Heart left ventricle (tissue), 16 donors: ENCODE measurements at regions not wholly inside any gene's neighbourhood (a gene's known extent, or its start where the extent isn't known, plus 50 kb on each side); places are given as distances from the start of the nearest gene placed in this dataset.

ENCODE experiments used
- ATAC-seq, 4 donors: fragments of 200-7000 bp; cut with Tn5 transposase; one replicate each; pipeline ENCODE4 v1.9.1; 2020 to 2022; ENCODE audit warnings: moderate library complexity in 4 of 4, mild to moderate bottlenecking in 3 of 4, moderate number of reproducible peaks in 1 of 4
- DNase-seq, 5 donors: peaks; one replicate each; pipeline ENCODE4 v3.0.0-alpha.2; 2020
- H3K27ac ChIP-seq, 12 donors: fragments of 200-600 bp; sonication (generic) in 4 of 12; one replicate each; pipeline versions ENCODE4 v1.5.0 to v1.8.0; 2016 to 2022; ENCODE audit warnings: mild to moderate bottlenecking in 2 of 12
- H3K27me3 ChIP-seq, 9 donors: fragments of 200-600 bp; sonication (generic) in 2 of 9; one replicate each; pipeline versions ENCODE4 v1.5.1 to v1.8.0; 2016 to 2022; ENCODE audit warnings: mild to moderate bottlenecking in 3 of 9
- H3K36me3 ChIP-seq, 9 donors: fragments of 200-600 bp; sonication (generic) in 2 of 9; one replicate each; pipeline versions ENCODE4 v1.5.0 to v1.8.0; 2018 to 2022; ENCODE audit warnings: mild to moderate bottlenecking in 2 of 9
- H3K4me1 ChIP-seq, 12 donors: fragments of 200-600 bp; sonication (generic) in 4 of 12; one replicate each; pipeline versions ENCODE4 v1.5.0 to v1.8.0; 2016 to 2022; ENCODE audit warnings: mild to moderate bottlenecking in 3 of 12
- H3K4me3 ChIP-seq, 12 donors: fragments of 200-600 bp; sonication (generic) in 4 of 12; one replicate each; pipeline versions ENCODE4 v1.5.0 to v1.8.0; 2017 to 2022; ENCODE audit warnings: mild to moderate bottlenecking in 9 of 12, moderate library complexity in 4 of 12
- H3K9me3 ChIP-seq, 12 donors: fragments of 200-600 bp; sonication (generic) in 4 of 12; one replicate each; pipeline versions ENCODE4 v1.5.0 to v1.8.0; 2016 to 2022; ENCODE audit warnings: mild to moderate bottlenecking in 1 of 12
- POLR2A ChIP-seq, 2 donors: fragments of 450-650 bp; IDR thresholded peaks; one replicate each; pipeline ENCODE4 v1.6.1; 2017; ENCODE audit warnings: antibody characterized with exemption in 2 of 2, mild to moderate bottlenecking in 2 of 2, moderate library complexity in 2 of 2
- whole genome bisulfite sequencing, 4 donors: extraction: QIAGEN DNeasy Blood & Tissue Kit in 2 of 4; methylation state at CpG; one replicate each; pipeline versions ENCODE4 v1.1.5 to v1.1.7; 2013 to 2018; 5-methylcytosine and 5-hydroxymethylcytosine counted together
- intact Hi-C, 10 donors: fragments of 100-400 bp; cut with DNase I; formaldehyde crosslinking; loops; one replicate each; pipeline versions ENCODE4 v1.11.1 to v1.14.2; 2022
- TF ChIP-seq, protein P1 (sequence below), 12 donors: fragments of 200-600 bp; sonication (generic) in 4 of 12; IDR thresholded peaks; one replicate each; pipeline versions ENCODE4 v1.5.0 to v1.8.0; 2018 to 2022; ENCODE audit warnings: antibody characterized with exemption in 12 of 12, mild to moderate bottlenecking in 5 of 12
- donor health status: ischemic (EF 13 %, LVEDD 7.1; RV severe dilation, severe dysfunction).
- donor health status: healthy with polysubstance abuse.
- donor health status: DM: no; HTN: yes; CAD: no.
- donor health status: DM: no; HTN: no; CAD: no.
- donor health status: ischemic (EF 25% LVEDD 6.9; RV normal size, moderate dysfunction).
- donor health status: ischemic (EF 25% LVEDD 5.7; RV mildly dilated, moderate dysfunction).
- donor health status: healthy.
- donor health status: DM: yes; HTN: yes; CAD: no.
- donor health status: ischemic (EF 35%, LVEDD 5.7; RV mildly dilated, moderate dysfunction).
- donor health status: nonischemic (EF 11% LVEDD 7.7; RV severe dilation, severe dysfunction).
- donor health status: DM: yes; HTN: yes; CAD: no.
- donor health status: PGD.
- donor health status: ischemic (EF 29% LVEDD 5.4; RV normal size, mild dysfunction).
- donor health status: nonischemic (EF 23%, LVEDD 6.1; RV moderate dilation, normal function).

DNA sequence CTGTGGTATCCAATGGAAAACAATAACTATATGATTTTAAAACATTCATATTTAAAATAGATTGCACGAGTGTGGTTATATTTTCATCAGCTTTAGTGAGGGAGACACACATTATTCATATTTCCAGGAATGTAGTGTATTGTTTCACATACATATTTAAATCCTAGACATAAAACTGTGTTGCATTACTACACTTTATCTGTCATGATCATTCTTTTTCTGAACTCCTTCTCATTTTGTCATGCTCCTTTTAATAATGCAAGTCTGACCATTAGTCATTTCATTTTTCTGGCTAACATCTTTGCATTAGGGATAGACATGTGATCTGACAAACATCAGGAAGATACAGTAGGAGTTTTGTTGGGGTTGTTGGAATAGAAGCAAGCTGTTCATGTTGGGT is 1382.7 kb downstream of the PCDH7 start:
- TF ChIP-seq POLR2A (IDR thresholded peaks at IDR 0.05), result no peak
- Histone ChIP-seq H3K4me3 (no peak overlapping the region), H3K36me3 (no peaks in the 10 kb centered on the region), H3K4me1 (no peaks in the 10 kb centered on the region), H3K27ac (no peak overlapping the region), H3K9me3 (no peaks in the 10 kb centered on the region), H3K27me3 (no peaks in the 10 kb centered on the region)
- intact Hi-C loops, result no loop called here
- DNase-seq (no peak), ATAC-seq (no peak)
- 36 to 50% (median 48%) methylated on average over 1 of the region's 1 CpG for WGBS, 4 donors

DNA sequence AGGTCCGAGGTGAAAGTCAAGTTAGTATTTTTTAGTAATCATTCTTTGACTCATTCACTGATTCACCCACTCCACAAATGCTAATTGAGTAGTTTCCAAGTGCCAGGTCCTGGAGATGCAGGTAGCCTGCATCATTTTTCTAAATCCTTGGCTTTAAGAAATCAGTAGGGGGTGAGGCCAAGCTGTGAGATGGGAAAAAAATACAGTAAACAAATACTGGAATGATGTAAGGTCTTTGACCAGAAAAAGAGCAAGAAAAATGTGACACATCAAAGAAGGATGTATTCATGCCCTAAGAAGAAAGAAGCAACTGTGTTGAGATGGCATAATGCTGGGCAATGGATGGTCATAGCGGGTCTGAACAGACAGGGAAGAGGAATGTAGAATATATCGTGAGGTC is 1386.6 kb downstream of the PCDH7 start:
- ATAC-seq (no peak), DNase-seq (no peak)
- WGBS, 4 donors, result 75 to 87% (median 82%) methylated on average over 3 of the region's 3 CpGs
- Histone ChIP-seq H3K4me3 (no peak overlapping the region), H3K27ac (no peak overlapping the region), H3K36me3 (no peaks in the 10 kb centered on the region), H3K4me1 (no peaks in the 10 kb centered on the region), H3K27me3 (no peaks in the 10 kb centered on the region), H3K9me3 (no peaks in the 10 kb centered on the region)
- intact Hi-C loops, result no loop called here
- TF ChIP-seq, protein P1, sequence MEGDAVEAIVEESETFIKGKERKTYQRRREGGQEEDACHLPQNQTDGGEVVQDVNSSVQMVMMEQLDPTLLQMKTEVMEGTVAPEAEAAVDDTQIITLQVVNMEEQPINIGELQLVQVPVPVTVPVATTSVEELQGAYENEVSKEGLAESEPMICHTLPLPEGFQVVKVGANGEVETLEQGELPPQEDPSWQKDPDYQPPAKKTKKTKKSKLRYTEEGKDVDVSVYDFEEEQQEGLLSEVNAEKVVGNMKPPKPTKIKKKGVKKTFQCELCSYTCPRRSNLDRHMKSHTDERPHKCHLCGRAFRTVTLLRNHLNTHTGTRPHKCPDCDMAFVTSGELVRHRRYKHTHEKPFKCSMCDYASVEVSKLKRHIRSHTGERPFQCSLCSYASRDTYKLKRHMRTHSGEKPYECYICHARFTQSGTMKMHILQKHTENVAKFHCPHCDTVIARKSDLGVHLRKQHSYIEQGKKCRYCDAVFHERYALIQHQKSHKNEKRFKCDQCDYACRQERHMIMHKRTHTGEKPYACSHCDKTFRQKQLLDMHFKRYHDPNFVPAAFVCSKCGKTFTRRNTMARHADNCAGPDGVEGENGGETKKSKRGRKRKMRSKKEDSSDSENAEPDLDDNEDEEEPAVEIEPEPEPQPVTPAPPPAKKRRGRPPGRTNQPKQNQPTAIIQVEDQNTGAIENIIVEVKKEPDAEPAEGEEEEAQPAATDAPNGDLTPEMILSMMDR (IDR thresholded peaks at IDR 0.05), result no peak

DNA sequence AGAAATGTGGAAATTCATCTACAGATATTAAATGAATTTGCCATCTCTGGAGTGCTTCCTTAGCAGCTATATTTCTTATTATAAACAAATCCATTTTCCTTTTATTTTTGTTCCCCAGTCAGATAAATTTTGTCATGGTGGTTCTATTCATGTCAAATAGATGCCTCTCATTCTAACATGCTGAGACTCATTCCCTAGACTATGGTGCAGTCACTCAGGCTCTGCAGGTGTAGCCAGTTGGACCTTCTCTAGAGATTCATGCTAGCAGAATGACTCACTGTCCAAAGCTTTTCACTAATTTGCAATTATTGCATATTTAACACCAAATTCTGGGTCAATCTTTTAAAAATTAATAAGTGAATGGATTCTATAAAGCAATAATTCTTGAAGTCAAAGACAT is 1392.7 kb downstream of the PCDH7 start:
- TF ChIP-seq, protein P1 (IDR thresholded peaks at IDR 0.05), result no peak
- no peak for TF ChIP-seq POLR2A (IDR thresholded peaks at IDR 0.05)
- no peak for ATAC-seq
- H3K27me3 ChIP-seq, result no peaks in the 10 kb centered on the region
- DNase-seq, result no peak
- intact Hi-C loops, result no loop called here
- no peaks in the 10 kb centered on the region for H3K4me1 ChIP-seq
- H3K36me3 ChIP-seq, result no peaks in the 10 kb centered on the region
- no peak overlapping the region for H3K27ac ChIP-seq
- H3K4me3 ChIP-seq, result no peak overlapping the region
- no peaks in the 10 kb centered on the region for H3K9me3 ChIP-seq

DNA sequence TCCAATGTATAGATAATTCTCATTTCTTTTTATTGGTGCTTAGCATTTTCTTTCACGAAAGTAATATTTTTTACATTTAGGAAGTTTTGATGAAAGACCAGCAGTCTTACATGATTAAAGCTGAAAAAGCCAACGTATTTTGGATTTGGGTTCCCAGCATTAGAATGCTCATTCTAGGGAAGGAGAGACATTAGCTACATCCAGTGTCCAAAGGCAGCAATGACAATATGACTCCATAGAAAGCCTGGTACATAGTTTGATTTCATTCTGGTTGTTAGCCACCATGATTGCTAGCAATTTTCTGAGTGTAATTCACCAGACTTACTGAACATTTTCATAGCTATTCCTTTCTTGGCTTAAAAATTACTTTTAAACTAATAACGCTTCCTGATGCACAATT is 1397.5 kb downstream of the PCDH7 start:
- no peak for DNase-seq
- no peak overlapping the region for H3K4me3 ChIP-seq
- no peaks in the 10 kb centered on the region for H3K4me1 ChIP-seq
- no peaks in the 10 kb centered on the region for H3K9me3 ChIP-seq
- no peak for TF ChIP-seq POLR2A (IDR thresholded peaks at IDR 0.05)
- TF ChIP-seq, protein P1 (IDR thresholded peaks at IDR 0.05), result no peak
- H3K27ac ChIP-seq, result no peak overlapping the region
- intact Hi-C loops, result no loop called here
- WGBS, 4 donors, result 66 to 73% (median 71%) methylated on average over 3 of the region's 3 CpGs
- no peaks in the 10 kb centered on the region for H3K27me3 ChIP-seq
- no peak for ATAC-seq
- no peaks in the 10 kb centered on the region for H3K36me3 ChIP-seq

DNA sequence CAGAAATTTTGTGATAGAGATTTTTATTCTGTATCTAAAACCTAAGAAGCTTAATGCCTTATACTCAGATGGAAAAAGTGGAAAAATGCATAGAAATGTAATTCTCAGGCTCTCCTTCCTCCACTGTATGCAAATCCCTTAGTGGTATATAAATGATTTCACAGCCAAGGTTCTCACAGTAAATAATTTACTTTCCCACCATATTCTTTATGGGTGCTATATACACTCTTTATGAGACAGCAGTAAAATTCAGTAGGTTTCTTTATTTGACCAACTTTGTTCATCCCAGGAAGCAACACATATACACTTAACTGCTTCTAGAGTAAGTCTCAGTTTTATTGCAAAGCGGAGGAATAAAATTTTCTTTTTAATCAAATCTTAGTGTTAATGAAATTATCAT is 1399.7 kb downstream of the PCDH7 start:
- ATAC-seq, result no peak
- H3K9me3 ChIP-seq, result no peaks in the 10 kb centered on the region
- no peak overlapping the region for H3K27ac ChIP-seq
- DNase-seq, result no peak
- H3K4me3 ChIP-seq, result no peak overlapping the region
- no peak for TF ChIP-seq POLR2A (IDR thresholded peaks at IDR 0.05)
- TF ChIP-seq, protein P1 (IDR thresholded peaks at IDR 0.05), result no peak
- 89 to 98% (median 92%) methylated on average over 1 of the region's 1 CpG for WGBS, 4 donors
- no peaks in the 10 kb centered on the region for H3K4me1 ChIP-seq
- H3K36me3 ChIP-seq, result no peaks in the 10 kb centered on the region
- no peaks in the 10 kb centered on the region for H3K27me3 ChIP-seq
- intact Hi-C loops, result no loop called here
